ENCODE measurements at regions not wholly inside any gene's neighbourhood (a gene's known extent, or its start where the extent isn't known, plus 50 kb on each side); places are given as distances from the start of the nearest gene placed in this dataset.

DNA sequence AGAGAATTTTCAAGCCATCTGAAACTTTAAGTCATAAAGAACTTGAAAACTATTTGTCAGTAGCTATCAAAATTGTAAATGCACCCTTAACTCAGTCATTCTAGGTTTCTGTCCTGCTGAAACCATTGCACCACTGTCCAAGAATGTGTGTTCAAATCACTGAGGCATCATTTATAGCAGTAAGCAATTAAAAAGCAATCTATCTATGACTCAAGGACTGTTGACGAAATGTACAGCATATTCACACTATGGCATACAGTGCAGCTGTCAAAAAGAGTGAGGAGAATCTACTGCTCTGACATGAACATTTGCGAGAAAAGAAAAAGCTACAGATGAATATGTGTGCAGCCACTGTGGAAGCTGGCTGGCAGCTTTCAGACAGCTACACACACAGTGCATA lies 71.2 kb downstream of the ING1 start:
- in situ Hi-C loops (cut with HindIII; ENCODE audit: extremely low pct_ligation_motif_present, low pct_unique_long_range_greater_than_20kb) = no loop called here
- ATAC-seq (no peak), DNase-seq (ENCODE audit: low spot score) (no peak), FAIRE-seq (no peak)
- no peak overlapping the region for H3K4me2 ChIP-seq (ENCODE audit: low read depth, low read length)
- ChIA-PET CTCF (ENCODE audit: low intra/inter-chr PET ratio, low total read pairs) (no interaction called here), POLR2A (no interaction called here)
- no peak overlapping the region for H3K4me3 ChIP-seq (replicated peaks in 1 of 3; ENCODE audit: insufficient read depth in 1 of 3, low read depth in 2 of 3, low read length in 3 of 3)
- H3K36me3 ChIP-seq (replicated peaks in 1 of 2; ENCODE audit: control insufficient read depth in 1 of 2, insufficient read depth in 2 of 2, low read length in 2 of 2) = no peaks in the 10 kb centered on the region
- no peak for TF ChIP-seq KLF15 (CRISPR knock-in tag; IDR thresholded peaks at IDR 0.05; ENCODE audit: borderline replicate concordance)
- TF ChIP-seq, protein P1, sequence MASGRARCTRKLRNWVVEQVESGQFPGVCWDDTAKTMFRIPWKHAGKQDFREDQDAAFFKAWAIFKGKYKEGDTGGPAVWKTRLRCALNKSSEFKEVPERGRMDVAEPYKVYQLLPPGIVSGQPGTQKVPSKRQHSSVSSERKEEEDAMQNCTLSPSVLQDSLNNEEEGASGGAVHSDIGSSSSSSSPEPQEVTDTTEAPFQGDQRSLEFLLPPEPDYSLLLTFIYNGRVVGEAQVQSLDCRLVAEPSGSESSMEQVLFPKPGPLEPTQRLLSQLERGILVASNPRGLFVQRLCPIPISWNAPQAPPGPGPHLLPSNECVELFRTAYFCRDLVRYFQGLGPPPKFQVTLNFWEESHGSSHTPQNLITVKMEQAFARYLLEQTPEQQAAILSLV (CRISPR knock-in tag; IDR thresholded peaks at IDR 0.05; ENCODE audit: borderline replicate concordance) = no peak
- TF ChIP-seq ZFP36 (IDR thresholded peaks at IDR 0.05; ENCODE audit: borderline replicate concordance, low read depth, low read length, partially characterized antibody) = no peak
- TF ChIP-seq ZNF781 (CRISPR knock-in tag; IDR thresholded peaks at IDR 0.05; ENCODE audit: borderline replicate concordance, not compliant biosample characterization) = no peak
- TF ChIP-seq, protein P2, sequence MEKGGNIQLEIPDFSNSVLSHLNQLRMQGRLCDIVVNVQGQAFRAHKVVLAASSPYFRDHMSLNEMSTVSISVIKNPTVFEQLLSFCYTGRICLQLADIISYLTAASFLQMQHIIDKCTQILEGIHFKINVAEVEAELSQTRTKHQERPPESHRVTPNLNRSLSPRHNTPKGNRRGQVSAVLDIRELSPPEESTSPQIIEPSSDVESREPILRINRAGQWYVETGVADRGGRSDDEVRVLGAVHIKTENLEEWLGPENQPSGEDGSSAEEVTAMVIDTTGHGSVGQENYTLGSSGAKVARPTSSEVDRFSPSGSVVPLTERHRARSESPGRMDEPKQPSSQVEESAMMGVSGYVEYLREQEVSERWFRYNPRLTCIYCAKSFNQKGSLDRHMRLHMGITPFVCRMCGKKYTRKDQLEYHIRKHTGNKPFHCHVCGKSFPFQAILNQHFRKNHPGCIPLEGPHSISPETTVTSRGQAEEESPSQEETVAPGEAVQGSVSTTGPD (CRISPR knock-in tag; IDR thresholded peaks at IDR 0.05) = no peak
- TF ChIP-seq KAT2B (IDR thresholded peaks at IDR 0.05; ENCODE audit: borderline replicate concordance, low read depth, low read length) = no peak
- no peak for TF ChIP-seq MAF1 (CRISPR knock-in tag; IDR thresholded peaks at IDR 0.05; ENCODE audit: borderline replicate concordance)
- no TSS peak for BruUV-seq (replicated peaks)
- 3% methylated on average over 2 of the region's 2 CpGs for WGBS (ENCODE audit: low lambda C conversion rate)
- H3K79me2 ChIP-seq (ENCODE audit: insufficient read depth, low read length) = no peaks in the 10 kb centered on the region
- H3K27me3 ChIP-seq (ENCODE audit: control insufficient read depth in 1 of 2, insufficient read depth in 2 of 2, low read length in 2 of 2) = no peaks in the 10 kb centered on the region
- no peaks in the 10 kb centered on the region for H3K4me1 ChIP-seq (ENCODE audit: insufficient read depth, low read length)
- H3K9me3 ChIP-seq (ENCODE audit: low read length) = peaks cover 12% of the 10 kb centered on the region
- H4K20me1 ChIP-seq (ENCODE audit: insufficient read depth, low read length) = no peaks in the 10 kb centered on the region
- intact Hi-C loops (cut with micrococcal nuclease; ENCODE audit: unreplicated experiment) = no loop called here
- H3K9ac ChIP-seq (ENCODE audit: insufficient read depth, low read depth, low read length) = no peak overlapping the region
- no peak overlapping the region for H3K27ac ChIP-seq (ENCODE audit: extremely low read length, insufficient read depth, low read length)
- no peak overlapping the region for H2AFZ ChIP-seq (ENCODE audit: low read length)

Measured in HepG2 (cell line).